Brain microvascular endothelial cell (primary cell): ENCODE measurements at regions not wholly inside any gene's neighbourhood (a gene's known extent, or its start where the extent isn't known, plus 50 kb on each side); places are given as distances from the start of the nearest gene placed in this dataset.

Experiments
- DNase-seq: peaks from one replicate; pipeline ENCODE4 v3.0.0-alpha.2; 2020
- H3K27ac ChIP-seq: fragments of 250-450 bp; sonication (Bioruptor Pico); 2 replicates; pipeline ENCODE4 v1.5.1; 2020; ENCODE audit warnings: mild to moderate bottlenecking, moderate library complexity
- H3K27me3 ChIP-seq: fragments of 250-450 bp; sonication (Bioruptor Pico); replicated peaks from 2 replicates; pipeline ENCODE4 v1.5.1; 2020; ENCODE audit warnings: mild to moderate bottlenecking
- H3K36me3 ChIP-seq: fragments of 250-450 bp; sonication (Bioruptor Pico); replicated peaks from 2 replicates; pipeline ENCODE4 v1.5.1; 2020; ENCODE audit warnings: mild to moderate bottlenecking
- H3K4me3 ChIP-seq: 2 replicates; pipeline ENCODE4 v1.5.1; 2011; ENCODE audit warnings: low read depth, mild to moderate bottlenecking, control low read depth, low read length, moderate library complexity
- in situ Hi-C: cut with HindIII; loops from 2 replicates; pipeline ENCODE4 v1.10.0; 2017; ENCODE audit warnings: low sequenced_read_pairs, low pct_ligation_motif_present
- TF ChIP-seq, protein P1 (sequence below): IDR thresholded peaks from 2 replicates; pipeline ENCODE4 v1.5.1; 2011; ENCODE audit warnings: low read depth, mild to moderate bottlenecking, moderate library complexity, low read length, control low read depth, inconsistent platforms; ENCODE audit errors: missing control alignments

DNA sequence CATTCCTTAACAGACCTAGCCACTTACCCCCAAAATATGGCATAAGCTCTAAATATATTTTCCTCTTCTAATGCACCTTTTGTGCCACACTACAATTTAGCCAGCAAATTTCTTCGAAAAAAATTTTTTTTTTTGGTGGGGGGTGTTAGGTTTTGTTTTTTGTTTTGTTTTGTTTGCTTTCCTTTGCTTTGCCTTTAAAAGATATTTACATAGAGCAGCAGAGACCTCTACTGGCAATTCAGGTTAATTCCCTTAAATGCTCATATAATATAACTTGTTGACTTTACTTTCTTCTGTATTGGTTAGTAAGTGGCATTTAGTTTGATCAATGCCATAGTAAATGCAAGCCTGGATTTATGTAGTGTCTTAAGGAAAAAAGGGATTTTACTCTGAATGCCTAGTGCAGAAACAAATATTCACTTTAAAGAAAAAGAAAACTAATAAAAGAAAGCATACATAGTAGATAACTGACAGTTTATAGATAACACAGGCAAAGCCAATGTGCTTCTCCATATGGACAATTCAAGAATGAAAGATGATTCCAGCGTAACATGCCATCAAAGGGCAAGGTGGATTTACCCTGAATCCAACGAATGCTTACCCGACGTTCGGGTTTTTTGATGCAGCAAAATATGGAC is 1250.6 kb downstream of the GATA3 start:
- DNase-seq = no peak
- Histone ChIP-seq H3K27me3 (no peaks in the 10 kb centered on the region), H3K36me3 (no peaks in the 10 kb centered on the region), H3K4me3 (no peak overlapping the region), H3K27ac (no peak overlapping the region)
- TF ChIP-seq, protein P1, sequence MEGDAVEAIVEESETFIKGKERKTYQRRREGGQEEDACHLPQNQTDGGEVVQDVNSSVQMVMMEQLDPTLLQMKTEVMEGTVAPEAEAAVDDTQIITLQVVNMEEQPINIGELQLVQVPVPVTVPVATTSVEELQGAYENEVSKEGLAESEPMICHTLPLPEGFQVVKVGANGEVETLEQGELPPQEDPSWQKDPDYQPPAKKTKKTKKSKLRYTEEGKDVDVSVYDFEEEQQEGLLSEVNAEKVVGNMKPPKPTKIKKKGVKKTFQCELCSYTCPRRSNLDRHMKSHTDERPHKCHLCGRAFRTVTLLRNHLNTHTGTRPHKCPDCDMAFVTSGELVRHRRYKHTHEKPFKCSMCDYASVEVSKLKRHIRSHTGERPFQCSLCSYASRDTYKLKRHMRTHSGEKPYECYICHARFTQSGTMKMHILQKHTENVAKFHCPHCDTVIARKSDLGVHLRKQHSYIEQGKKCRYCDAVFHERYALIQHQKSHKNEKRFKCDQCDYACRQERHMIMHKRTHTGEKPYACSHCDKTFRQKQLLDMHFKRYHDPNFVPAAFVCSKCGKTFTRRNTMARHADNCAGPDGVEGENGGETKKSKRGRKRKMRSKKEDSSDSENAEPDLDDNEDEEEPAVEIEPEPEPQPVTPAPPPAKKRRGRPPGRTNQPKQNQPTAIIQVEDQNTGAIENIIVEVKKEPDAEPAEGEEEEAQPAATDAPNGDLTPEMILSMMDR = peak; percentile 35
- in situ Hi-C loops = no loop called here

GRCh38 chr10:9311702-9312499 is 1257.4 kb downstream of the GATA3 start:
- H3K27ac ChIP-seq = no peak overlapping the region
- DNase-seq = no peak
- H3K27me3 ChIP-seq = no peaks in the 10 kb centered on the region
- TF ChIP-seq, protein P1 = peak; percentile 28
- no peak overlapping the region for H3K4me3 ChIP-seq
- in situ Hi-C loops = no loop called here
- no peaks in the 10 kb centered on the region for H3K36me3 ChIP-seq

- DNase-seq = no peak
- TF ChIP-seq, protein P1 = no peak
- Histone ChIP-seq H3K27me3 (no peaks in the 10 kb centered on the region), H3K27ac (no peak overlapping the region), H3K36me3 (no peaks in the 10 kb centered on the region), H3K4me3 (no peak overlapping the region)
- in situ Hi-C loops = no loop called here
Measured at GRCh38 chr10:9315292-9315691, 1260.8 kb downstream of the GATA3 start.

DNA sequence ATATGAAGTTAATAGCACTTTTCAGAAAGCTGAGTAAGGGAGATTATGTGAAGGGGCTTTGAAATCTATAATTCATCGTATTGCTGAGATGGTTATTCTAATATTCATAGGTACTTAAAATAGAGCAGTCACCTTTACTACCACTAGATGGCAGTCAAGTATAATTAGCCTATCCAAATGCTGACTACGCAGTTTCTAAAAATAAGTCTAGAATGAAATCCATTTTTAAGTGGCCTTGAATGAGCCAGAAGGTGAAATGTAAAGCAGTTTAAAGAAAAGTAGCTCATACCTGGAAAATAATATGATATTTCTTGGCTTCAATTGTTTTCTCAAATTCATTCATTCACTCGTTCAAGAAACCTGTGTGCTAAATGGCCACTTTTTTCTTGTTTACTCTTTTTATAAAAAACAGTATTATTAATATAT is 1277.1 kb downstream of the GATA3 start:
- in situ Hi-C loops = no loop called here
- TF ChIP-seq, protein P1 = peak; percentile 40
- DNase-seq = peak; percentile 5

GRCh38 chr10:9334270-9334669 is 1279.8 kb downstream of the GATA3 start:
- DNase-seq = no peak
- Histone ChIP-seq H3K4me3 (no peak overlapping the region), H3K36me3 (no peaks in the 10 kb centered on the region), H3K27me3 (no peaks in the 10 kb centered on the region), H3K27ac (no peak overlapping the region)
- TF ChIP-seq, protein P1 = no peak
- in situ Hi-C loops = no loop called here

More for the DNA sequence above, 1277.1 kb downstream of the GATA3 start:
- H3K27me3 ChIP-seq = no peaks in the 10 kb centered on the region
- no peak overlapping the region for H3K27ac ChIP-seq
- no peaks in the 10 kb centered on the region for H3K36me3 ChIP-seq
- H3K4me3 ChIP-seq = no peak overlapping the region

GRCh38 chr10:9339716-9340115 is 1285.2 kb downstream of the GATA3 start:
- Histone ChIP-seq H3K27me3 (no peaks in the 10 kb centered on the region), H3K4me3 (no peak overlapping the region), H3K27ac (no peak overlapping the region), H3K36me3 (no peaks in the 10 kb centered on the region)
- in situ Hi-C loops = no loop called here
- TF ChIP-seq, protein P1 = no peak
- no peak for DNase-seq
